ENCODE measurements at regions not wholly inside any gene's neighbourhood (a gene's known extent, or its start where the extent isn't known, plus 50 kb on each side); places are given as distances from the start of the nearest gene placed in this dataset.

- TF ChIP-seq, protein P1, sequence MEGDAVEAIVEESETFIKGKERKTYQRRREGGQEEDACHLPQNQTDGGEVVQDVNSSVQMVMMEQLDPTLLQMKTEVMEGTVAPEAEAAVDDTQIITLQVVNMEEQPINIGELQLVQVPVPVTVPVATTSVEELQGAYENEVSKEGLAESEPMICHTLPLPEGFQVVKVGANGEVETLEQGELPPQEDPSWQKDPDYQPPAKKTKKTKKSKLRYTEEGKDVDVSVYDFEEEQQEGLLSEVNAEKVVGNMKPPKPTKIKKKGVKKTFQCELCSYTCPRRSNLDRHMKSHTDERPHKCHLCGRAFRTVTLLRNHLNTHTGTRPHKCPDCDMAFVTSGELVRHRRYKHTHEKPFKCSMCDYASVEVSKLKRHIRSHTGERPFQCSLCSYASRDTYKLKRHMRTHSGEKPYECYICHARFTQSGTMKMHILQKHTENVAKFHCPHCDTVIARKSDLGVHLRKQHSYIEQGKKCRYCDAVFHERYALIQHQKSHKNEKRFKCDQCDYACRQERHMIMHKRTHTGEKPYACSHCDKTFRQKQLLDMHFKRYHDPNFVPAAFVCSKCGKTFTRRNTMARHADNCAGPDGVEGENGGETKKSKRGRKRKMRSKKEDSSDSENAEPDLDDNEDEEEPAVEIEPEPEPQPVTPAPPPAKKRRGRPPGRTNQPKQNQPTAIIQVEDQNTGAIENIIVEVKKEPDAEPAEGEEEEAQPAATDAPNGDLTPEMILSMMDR (conservative IDR thresholded peaks at IDR 0.05; ENCODE audit: low read depth, low read length), result no peak
- TF ChIP-seq SMC3 (IDR thresholded peaks at IDR 0.05; ENCODE audit: low read depth, low read length), result no peak
- no peak for TF ChIP-seq BHLHE40 (IDR thresholded peaks at IDR 0.05; ENCODE audit: low read depth, low read length)
- TF ChIP-seq POLR2A (IDR thresholded peaks at IDR 0.05; ENCODE audit: low read depth, low read length), result no peak
- TF ChIP-seq, protein P2, sequence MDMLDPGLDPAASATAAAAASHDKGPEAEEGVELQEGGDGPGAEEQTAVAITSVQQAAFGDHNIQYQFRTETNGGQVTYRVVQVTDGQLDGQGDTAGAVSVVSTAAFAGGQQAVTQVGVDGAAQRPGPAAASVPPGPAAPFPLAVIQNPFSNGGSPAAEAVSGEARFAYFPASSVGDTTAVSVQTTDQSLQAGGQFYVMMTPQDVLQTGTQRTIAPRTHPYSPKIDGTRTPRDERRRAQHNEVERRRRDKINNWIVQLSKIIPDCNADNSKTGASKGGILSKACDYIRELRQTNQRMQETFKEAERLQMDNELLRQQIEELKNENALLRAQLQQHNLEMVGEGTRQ (IDR thresholded peaks at IDR 0.05; ENCODE audit: low read depth, low read length), result no peak
- TF ChIP-seq NFE2L2 (IDR thresholded peaks at IDR 0.05; ENCODE audit: low read depth, low read length), result no peak
- TF ChIP-seq RCOR1 (IDR thresholded peaks at IDR 0.05; ENCODE audit: insufficient replicate concordance, low read length), result no peak
- TF ChIP-seq, protein P3, sequence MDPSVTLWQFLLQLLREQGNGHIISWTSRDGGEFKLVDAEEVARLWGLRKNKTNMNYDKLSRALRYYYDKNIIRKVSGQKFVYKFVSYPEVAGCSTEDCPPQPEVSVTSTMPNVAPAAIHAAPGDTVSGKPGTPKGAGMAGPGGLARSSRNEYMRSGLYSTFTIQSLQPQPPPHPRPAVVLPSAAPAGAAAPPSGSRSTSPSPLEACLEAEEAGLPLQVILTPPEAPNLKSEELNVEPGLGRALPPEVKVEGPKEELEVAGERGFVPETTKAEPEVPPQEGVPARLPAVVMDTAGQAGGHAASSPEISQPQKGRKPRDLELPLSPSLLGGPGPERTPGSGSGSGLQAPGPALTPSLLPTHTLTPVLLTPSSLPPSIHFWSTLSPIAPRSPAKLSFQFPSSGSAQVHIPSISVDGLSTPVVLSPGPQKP (IDR thresholded peaks at IDR 0.05; ENCODE audit: borderline replicate concordance, low read depth, low read length), result no peak
- no peak for TF ChIP-seq RAD21 (IDR thresholded peaks at IDR 0.05; ENCODE audit: low read length)
- no peak for TF ChIP-seq MAZ (IDR thresholded peaks at IDR 0.05; ENCODE audit: borderline replicate concordance, low read depth, low read length)
- no peak for TF ChIP-seq CEBPB (IDR thresholded peaks at IDR 0.05; ENCODE audit: low read depth, low read length)
- TF ChIP-seq CHD1 (IDR thresholded peaks at IDR 0.05; ENCODE audit: low read depth, low read length), result no peak
Measured at GRCh38 chr2:22247466-22247865, 1123.7 kb downstream of the TDRD15 start.

All from IMR-90 (cell line).